GM21423 (cell line): ENCODE measurements at regions not wholly inside any gene's neighbourhood (a gene's known extent, or its start where the extent isn't known, plus 50 kb on each side); places are given as distances from the start of the nearest gene placed in this dataset.

ENCODE experiments used
- ATAC-seq: cut with Tn5 transposase; IDR thresholded peaks from one replicate; pipeline ENCODE4 v1.9.1; 2021; ENCODE audit warnings: mild to moderate bottlenecking, moderate library complexity; ENCODE audit not compliant: unreplicated experiment

GRCh38 chr13:108156749-108157148 lies 58.6 kb downstream of the LIG4 start:
- no peak for ATAC-seq

GRCh38 chr13:108155185-108156106 lies 59.9 kb downstream of the LIG4 start:
- peak; percentile 63 for ATAC-seq

- ATAC-seq, result no peak
Observed at GRCh38 chr13:108154421-108154858, 60.9 kb downstream of the LIG4 start.

GRCh38 chr13:108146642-108147041 lies 68.7 kb downstream of the LIG4 start:
- ATAC-seq, result no peak

GRCh38 chr13:108142702-108143436 lies 72.5 kb downstream of the LIG4 start:
- no peak for ATAC-seq

GRCh38 chr13:108137176-108137575 lies 78.2 kb downstream of the LIG4 start:
- ATAC-seq, result no peak

GRCh38 chr13:108127406-108127805 lies 87.9 kb downstream of the LIG4 start:
- no peak for ATAC-seq

- no peak for ATAC-seq
Observed at GRCh38 chr13:108126056-108126455, 89.3 kb downstream of the LIG4 start.

GRCh38 chr13:108121406-108121805 lies 93.9 kb downstream of the LIG4 start:
- ATAC-seq, result no peak

GRCh38 chr13:108120856-108121255 lies 94.5 kb downstream of the LIG4 start:
- no peak for ATAC-seq

- no peak for ATAC-seq
Observed at GRCh38 chr13:108120302-108120701, 95.0 kb downstream of the LIG4 start.

- ATAC-seq, result no peak
Observed at GRCh38 chr13:108115738-108116137, 99.6 kb downstream of the LIG4 start.

- ATAC-seq, result no peak
Observed at GRCh38 chr13:108113407-108113806, 101.9 kb downstream of the LIG4 start.

- no peak for ATAC-seq
Observed at GRCh38 chr13:108104736-108105135, 110.6 kb downstream of the LIG4 start.

GRCh38 chr13:108102771-108103170 lies 112.6 kb downstream of the LIG4 start:
- no peak for ATAC-seq

GRCh38 chr13:108096301-108096915 lies 118.9 kb downstream of the LIG4 start:
- ATAC-seq, result no peak

- no peak for ATAC-seq
Observed at GRCh38 chr13:108095036-108095435, 120.3 kb downstream of the LIG4 start.

GRCh38 chr13:108093616-108094015 lies 121.7 kb downstream of the LIG4 start:
- no peak for ATAC-seq

- no peak for ATAC-seq
Observed at GRCh38 chr13:108087810-108088209, 127.5 kb downstream of the LIG4 start.

GRCh38 chr13:108086678-108087077 lies 128.7 kb downstream of the LIG4 start:
- no peak for ATAC-seq

GRCh38 chr13:108084840-108085239 lies 130.5 kb downstream of the LIG4 start:
- ATAC-seq, result no peak
